B cell (primary cell): ENCODE measurements at regions not wholly inside any gene's neighbourhood (a gene's known extent, or its start where the extent isn't known, plus 50 kb on each side); places are given as distances from the start of the nearest gene placed in this dataset.

Source experiments
- ATAC-seq: fragments of 200-7000 bp; cut with Tn5 transposase; one replicate; pipeline ENCODE4 v1.10.0; 2021; ENCODE audit warnings: low read depth, mild to moderate bottlenecking, moderate number of reproducible peaks, moderate library complexity
- CTCF ChIA-PET: fragments of 350-600 bp; sonication (Branson Sonifier 250); formaldehyde crosslinking; loops from one replicate; lab custom pipeline; 2021; ENCODE audit warnings: antibody characterized with exemption, inconsistent platforms; lab: Charles Lee
- POLR2A ChIA-PET: fragments of 350-600 bp; sonication (Branson Sonifier 250); formaldehyde crosslinking; loops from one replicate; lab custom pipeline; 2021; ENCODE audit warnings: antibody characterized with exemption; lab: Charles Lee
- DNase-seq: peaks from one replicate; pipeline ENCODE4 v3.0.0; 2013
- H2AFZ ChIP-seq: 2 replicates; pipeline ENCODE4 v1.6.1; 2012; ENCODE audit warnings: mild to moderate bottlenecking, low read depth, low read length; ENCODE audit not compliant: insufficient read depth, poor library complexity, severe bottlenecking
- H3K27ac ChIP-seq, 2 donors: 1 replicate in 1 of 2; 2 replicates in 1 of 2; pipeline ENCODE4 v1.5.1; 2012 to 2013; ENCODE audit warnings: low read length in 2 of 2, mild to moderate bottlenecking in 2 of 2, moderate library complexity in 1 of 2
- H3K27me3 ChIP-seq, 4 experiments: fragments of 200-600 bp in 1 of 4; sonication (generic) in 1 of 4; replicated peaks in 1 of 4; 1 replicate in 2 of 4; 2 replicates in 2 of 4; pipeline versions ENCODE4 v1.6.1 to v1.7.0; 2013 to 2016; ENCODE audit warnings: low read length in 3 of 4, mild to moderate bottlenecking in 2 of 4, mixed read lengths in 1 of 4, moderate library complexity in 1 of 4; ENCODE audit not compliant: insufficient read depth in 4 of 4, control insufficient read depth in 3 of 4; ENCODE audit errors: control extremely low read depth in 1 of 4
- H3K36me3 ChIP-seq, 2 experiments: replicated peaks in 1 of 2; 1 replicate in 1 of 2; 2 replicates in 1 of 2; pipeline versions ENCODE4 v1.6.1 to v1.7.1; 2013; ENCODE audit warnings: low read length in 1 of 2; ENCODE audit not compliant: insufficient read depth in 2 of 2, control insufficient read depth in 1 of 2; ENCODE audit errors: control extremely low read depth in 1 of 2, extremely low read depth in 1 of 2
- H3K4me1 ChIP-seq, 2 donors: fragments of 200-600 bp in 1 of 2; sonication (generic) in 1 of 2; 1 replicate in 1 of 2; 2 replicates in 1 of 2; pipeline versions ENCODE4 v1.5.1 to v1.6.1; 2013 to 2017; ENCODE audit warnings: low read length in 2 of 2; ENCODE audit not compliant: control insufficient read depth in 2 of 2, insufficient read depth in 2 of 2
- H3K4me2 ChIP-seq: replicated peaks from 2 replicates; pipeline ENCODE3; 2012; ENCODE audit warnings: mild to moderate bottlenecking, low read depth, low read length; ENCODE audit not compliant: poor library complexity, severe bottlenecking
- H3K4me3 ChIP-seq, 5 experiments: fragments of 200-600 bp in 1 of 5; sonication (generic) in 1 of 5; 1 replicate in 3 of 5; 2 replicates in 2 of 5; pipeline versions ENCODE4 v1.5.1 to v1.7.0; 2011 to 2016; ENCODE audit warnings: low read length in 4 of 5, mild to moderate bottlenecking in 4 of 5, low read depth in 2 of 5, control low read depth in 1 of 5, moderate library complexity in 1 of 5; ENCODE audit not compliant: insufficient read depth in 1 of 5; ENCODE audit errors: control extremely low read depth in 1 of 5, extremely low read depth in 1 of 5
- H3K79me2 ChIP-seq: fragments of 200-600 bp; sonication (generic); one replicate; pipeline ENCODE4 v1.6.0; 2016; ENCODE audit warnings: low read length; ENCODE audit not compliant: control insufficient read depth, insufficient read depth
- H3K9ac ChIP-seq: fragments of 200-600 bp; sonication (generic); 2 replicates; pipeline ENCODE4 v1.6.1; 2017; ENCODE audit warnings: mild to moderate bottlenecking, low read length, moderate library complexity
- H3K9me3 ChIP-seq, 3 donors: one replicate each; pipeline versions ENCODE4 v1.6.1 to v1.7.1; 2013; ENCODE audit warnings: low read length in 2 of 3; ENCODE audit not compliant: control insufficient read depth in 2 of 3, insufficient read depth in 1 of 3; ENCODE audit errors: control extremely low read depth in 1 of 3
- H4K20me1 ChIP-seq: 2 replicates; pipeline ENCODE4 v1.6.0; 2012; ENCODE audit warnings: mild to moderate bottlenecking, low read length; ENCODE audit not compliant: insufficient read depth, control insufficient read depth, poor library complexity, severe bottlenecking
- H3K27ac Mint-ChIP-seq: one replicate; pipeline ENCODE4 v1.8.0; 2021; ENCODE audit warnings: mixed read lengths
- H3K27me3 Mint-ChIP-seq: one replicate; pipeline ENCODE4 v1.8.0; 2021; ENCODE audit warnings: mixed read lengths
- H3K4me1 Mint-ChIP-seq: one replicate; pipeline ENCODE4 v1.8.0; 2021; ENCODE audit warnings: mixed read lengths
- H3K4me3 Mint-ChIP-seq: one replicate; pipeline ENCODE4 v1.8.0; 2021; ENCODE audit warnings: mixed read lengths
- H3K9me3 Mint-ChIP-seq: one replicate; pipeline ENCODE4 v1.8.0; 2022; ENCODE audit warnings: mixed read lengths; ENCODE audit not compliant: insufficient read depth
- EZH2 ChIP-seq: IDR thresholded peaks from 2 replicates; pipeline ENCODE4 v1.6.1; 2012; ENCODE audit warnings: borderline replicate concordance, low read depth, mild to moderate bottlenecking, moderate library complexity, low read length; ENCODE audit not compliant: insufficient read depth, poor library complexity, severe bottlenecking
- WGBS: methylation state at CpG from one replicate; pipeline ENCODE4 v1.1.5; 2013; ENCODE audit warnings: missing lambda C conversion rate; ENCODE audit not compliant: insufficient coverage; 5-methylcytosine and 5-hydroxymethylcytosine counted together
- intact Hi-C: fragments of 100-400 bp; cut with micrococcal nuclease; formaldehyde crosslinking; loops from one replicate; pipeline ENCODE4 v1.10.0; 2022
- TF ChIP-seq, protein P1 (sequence below): fragments of 200-600 bp; IDR thresholded peaks from one replicate; pipeline ENCODE4 v1.8.0; 2022; ENCODE audit warnings: antibody characterized with exemption, mild to moderate bottlenecking

DNA sequence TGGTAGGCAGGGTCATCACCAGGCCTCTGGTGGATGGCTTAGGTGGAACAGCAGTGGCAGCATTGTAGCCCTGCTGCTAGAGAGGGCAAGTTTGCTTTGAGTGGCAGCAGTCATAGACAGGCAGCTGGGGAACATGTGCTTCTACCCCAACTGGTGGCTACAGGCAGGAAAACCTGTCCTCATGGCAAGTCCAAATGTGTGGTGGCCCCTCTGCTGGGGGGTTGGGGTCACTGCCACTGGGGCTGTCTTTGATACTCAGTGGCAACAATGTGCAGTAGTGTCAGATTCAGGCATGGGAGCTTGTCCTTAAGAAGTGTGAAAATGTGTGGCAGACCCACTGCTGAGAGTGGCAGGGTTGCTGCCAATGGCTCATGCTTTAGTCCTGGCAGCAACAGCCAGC lies 186.2 kb upstream of the NPSR1 start:
- no peak overlapping the region for H3K27ac Mint-ChIP-seq
- Histone ChIP-seq H4K20me1 (no peaks in the 10 kb centered on the region), H3K4me3 (no peak overlapping the region), H3K9me3 (peaks cover 0 to 18% (median 5%) of the 10 kb centered on the region in 3 donors), H3K4me1 (no peaks in the 10 kb centered on the region), H3K4me2 (no peak overlapping the region), H3K27me3 (no peaks in the 10 kb centered on the region), H3K79me2 (no peaks in the 10 kb centered on the region), H3K27ac (no peak overlapping the region), H2AFZ (no peak overlapping the region), H3K9ac (no peak overlapping the region), H3K36me3 (no peaks in the 10 kb centered on the region)
- no peak overlapping the region for H3K4me3 Mint-ChIP-seq
- no peaks in the 10 kb centered on the region for H3K9me3 Mint-ChIP-seq
- DNase-seq (no peak), ATAC-seq (no peak)
- H3K4me1 Mint-ChIP-seq, result no peaks in the 10 kb centered on the region
- no peaks in the 10 kb centered on the region for H3K27me3 Mint-ChIP-seq
- ChIA-PET CTCF (no interaction called here), POLR2A (no interaction called here)
- intact Hi-C loops, result no loop called here
- TF ChIP-seq, protein P1, sequence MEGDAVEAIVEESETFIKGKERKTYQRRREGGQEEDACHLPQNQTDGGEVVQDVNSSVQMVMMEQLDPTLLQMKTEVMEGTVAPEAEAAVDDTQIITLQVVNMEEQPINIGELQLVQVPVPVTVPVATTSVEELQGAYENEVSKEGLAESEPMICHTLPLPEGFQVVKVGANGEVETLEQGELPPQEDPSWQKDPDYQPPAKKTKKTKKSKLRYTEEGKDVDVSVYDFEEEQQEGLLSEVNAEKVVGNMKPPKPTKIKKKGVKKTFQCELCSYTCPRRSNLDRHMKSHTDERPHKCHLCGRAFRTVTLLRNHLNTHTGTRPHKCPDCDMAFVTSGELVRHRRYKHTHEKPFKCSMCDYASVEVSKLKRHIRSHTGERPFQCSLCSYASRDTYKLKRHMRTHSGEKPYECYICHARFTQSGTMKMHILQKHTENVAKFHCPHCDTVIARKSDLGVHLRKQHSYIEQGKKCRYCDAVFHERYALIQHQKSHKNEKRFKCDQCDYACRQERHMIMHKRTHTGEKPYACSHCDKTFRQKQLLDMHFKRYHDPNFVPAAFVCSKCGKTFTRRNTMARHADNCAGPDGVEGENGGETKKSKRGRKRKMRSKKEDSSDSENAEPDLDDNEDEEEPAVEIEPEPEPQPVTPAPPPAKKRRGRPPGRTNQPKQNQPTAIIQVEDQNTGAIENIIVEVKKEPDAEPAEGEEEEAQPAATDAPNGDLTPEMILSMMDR, result no peak
- no peak for TF ChIP-seq EZH2

DNA sequence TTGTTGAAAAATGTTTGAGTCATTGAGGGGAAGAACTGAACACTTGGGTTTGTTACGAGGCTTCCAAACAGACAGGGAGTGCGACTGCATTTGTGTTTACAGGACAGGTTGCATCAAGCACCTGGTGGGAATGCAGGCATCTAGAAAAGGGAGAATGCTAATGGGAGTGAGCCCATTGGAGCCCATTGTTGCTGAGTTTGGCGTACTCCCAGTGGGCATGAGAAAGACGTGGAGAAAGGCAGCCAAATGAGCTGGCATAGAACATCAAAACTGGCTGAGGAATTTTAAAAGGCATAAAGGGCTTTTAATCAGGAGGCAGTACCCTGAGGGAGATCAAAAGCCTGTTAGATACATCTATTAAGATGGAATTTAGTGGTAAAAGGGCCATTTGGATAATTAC lies 171.6 kb upstream of the NPSR1 start:
- Histone ChIP-seq H2AFZ (no peak overlapping the region), H3K27me3 (no peaks in the 10 kb centered on the region), H3K9ac (no peak overlapping the region), H3K4me1 (no peaks in the 10 kb centered on the region), H3K79me2 (no peaks in the 10 kb centered on the region), H3K4me2 (no peak overlapping the region), H4K20me1 (no peaks in the 10 kb centered on the region), H3K9me3 (peaks cover 0 to 2% (median 0%) of the 10 kb centered on the region in 3 donors), H3K36me3 (no peaks in the 10 kb centered on the region), H3K4me3 (no peak overlapping the region), H3K27ac (no peak overlapping the region)
- CTCF ChIA-PET, result no interaction called here
- Mint-ChIP-seq H3K27ac (no peak overlapping the region), H3K27me3 (no peaks in the 10 kb centered on the region), H3K4me1 (no peaks in the 10 kb centered on the region), H3K9me3 (peaks cover 5% of the 10 kb centered on the region), H3K4me3 (no peak overlapping the region)
- no peak for DNase-seq
- no peak for ATAC-seq
- TF ChIP-seq, protein P1, result no peak
- no peak for TF ChIP-seq EZH2
- POLR2A ChIA-PET, result no interaction called here
- WGBS, result 88% methylated on average over 4 of the region's 4 CpGs
- intact Hi-C loops, result no loop called here
